ENCODE measurements at regions not wholly inside any gene's neighbourhood (a gene's known extent, or its start where the extent isn't known, plus 50 kb on each side); places are given as distances from the start of the nearest gene placed in this dataset.

DNA sequence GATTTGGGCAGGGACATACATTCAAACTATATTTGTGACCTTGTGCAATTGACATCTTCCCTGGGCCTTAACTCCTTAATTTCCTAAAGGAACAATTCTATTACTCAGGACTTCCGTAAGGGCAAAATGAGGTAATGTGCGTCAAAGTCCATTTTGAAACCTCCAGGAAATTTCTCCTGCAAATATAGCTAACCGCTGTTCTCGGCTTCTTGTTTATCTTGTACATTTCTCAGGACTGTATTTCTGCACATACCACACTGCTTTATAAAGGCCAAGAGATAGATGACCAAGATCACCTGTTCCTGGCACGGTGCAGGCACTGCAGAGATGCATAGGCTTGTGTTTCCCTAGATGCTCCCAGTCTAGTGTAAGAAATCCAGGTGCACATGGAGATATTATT lies 1009.4 kb downstream of the BCL11B start:
- no peak for TF ChIP-seq JUND (IDR thresholded peaks at IDR 0.05)
- TF ChIP-seq, protein P1, sequence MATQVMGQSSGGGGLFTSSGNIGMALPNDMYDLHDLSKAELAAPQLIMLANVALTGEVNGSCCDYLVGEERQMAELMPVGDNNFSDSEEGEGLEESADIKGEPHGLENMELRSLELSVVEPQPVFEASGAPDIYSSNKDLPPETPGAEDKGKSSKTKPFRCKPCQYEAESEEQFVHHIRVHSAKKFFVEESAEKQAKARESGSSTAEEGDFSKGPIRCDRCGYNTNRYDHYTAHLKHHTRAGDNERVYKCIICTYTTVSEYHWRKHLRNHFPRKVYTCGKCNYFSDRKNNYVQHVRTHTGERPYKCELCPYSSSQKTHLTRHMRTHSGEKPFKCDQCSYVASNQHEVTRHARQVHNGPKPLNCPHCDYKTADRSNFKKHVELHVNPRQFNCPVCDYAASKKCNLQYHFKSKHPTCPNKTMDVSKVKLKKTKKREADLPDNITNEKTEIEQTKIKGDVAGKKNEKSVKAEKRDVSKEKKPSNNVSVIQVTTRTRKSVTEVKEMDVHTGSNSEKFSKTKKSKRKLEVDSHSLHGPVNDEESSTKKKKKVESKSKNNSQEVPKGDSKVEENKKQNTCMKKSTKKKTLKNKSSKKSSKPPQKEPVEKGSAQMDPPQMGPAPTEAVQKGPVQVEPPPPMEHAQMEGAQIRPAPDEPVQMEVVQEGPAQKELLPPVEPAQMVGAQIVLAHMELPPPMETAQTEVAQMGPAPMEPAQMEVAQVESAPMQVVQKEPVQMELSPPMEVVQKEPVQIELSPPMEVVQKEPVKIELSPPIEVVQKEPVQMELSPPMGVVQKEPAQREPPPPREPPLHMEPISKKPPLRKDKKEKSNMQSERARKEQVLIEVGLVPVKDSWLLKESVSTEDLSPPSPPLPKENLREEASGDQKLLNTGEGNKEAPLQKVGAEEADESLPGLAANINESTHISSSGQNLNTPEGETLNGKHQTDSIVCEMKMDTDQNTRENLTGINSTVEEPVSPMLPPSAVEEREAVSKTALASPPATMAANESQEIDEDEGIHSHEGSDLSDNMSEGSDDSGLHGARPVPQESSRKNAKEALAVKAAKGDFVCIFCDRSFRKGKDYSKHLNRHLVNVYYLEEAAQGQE (IDR thresholded peaks at IDR 0.05; ENCODE audit: low read depth, low read length): no peak
- no peak for TF ChIP-seq EP300 (IDR thresholded peaks at IDR 0.05; ENCODE audit: borderline replicate concordance in 1 of 2, low read depth in 1 of 2, low read length in 1 of 2)
- TF ChIP-seq EZH2phosphoT487 (IDR thresholded peaks at IDR 0.05; ENCODE audit: borderline replicate concordance, low read depth): no peak
- TF ChIP-seq, protein P2, sequence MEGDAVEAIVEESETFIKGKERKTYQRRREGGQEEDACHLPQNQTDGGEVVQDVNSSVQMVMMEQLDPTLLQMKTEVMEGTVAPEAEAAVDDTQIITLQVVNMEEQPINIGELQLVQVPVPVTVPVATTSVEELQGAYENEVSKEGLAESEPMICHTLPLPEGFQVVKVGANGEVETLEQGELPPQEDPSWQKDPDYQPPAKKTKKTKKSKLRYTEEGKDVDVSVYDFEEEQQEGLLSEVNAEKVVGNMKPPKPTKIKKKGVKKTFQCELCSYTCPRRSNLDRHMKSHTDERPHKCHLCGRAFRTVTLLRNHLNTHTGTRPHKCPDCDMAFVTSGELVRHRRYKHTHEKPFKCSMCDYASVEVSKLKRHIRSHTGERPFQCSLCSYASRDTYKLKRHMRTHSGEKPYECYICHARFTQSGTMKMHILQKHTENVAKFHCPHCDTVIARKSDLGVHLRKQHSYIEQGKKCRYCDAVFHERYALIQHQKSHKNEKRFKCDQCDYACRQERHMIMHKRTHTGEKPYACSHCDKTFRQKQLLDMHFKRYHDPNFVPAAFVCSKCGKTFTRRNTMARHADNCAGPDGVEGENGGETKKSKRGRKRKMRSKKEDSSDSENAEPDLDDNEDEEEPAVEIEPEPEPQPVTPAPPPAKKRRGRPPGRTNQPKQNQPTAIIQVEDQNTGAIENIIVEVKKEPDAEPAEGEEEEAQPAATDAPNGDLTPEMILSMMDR (IDR thresholded peaks at IDR 0.05): no peak
- no peak for TF ChIP-seq FOXJ3 (CRISPR knock-in tag; IDR thresholded peaks at IDR 0.05)
- no peak for TF ChIP-seq TEAD4 (IDR thresholded peaks at IDR 0.05; ENCODE audit: borderline replicate concordance, insufficient read depth)
- TF ChIP-seq MXI1 (IDR thresholded peaks at IDR 0.05; ENCODE audit: low read depth, low read length): no peak
- TF ChIP-seq, protein P3, sequence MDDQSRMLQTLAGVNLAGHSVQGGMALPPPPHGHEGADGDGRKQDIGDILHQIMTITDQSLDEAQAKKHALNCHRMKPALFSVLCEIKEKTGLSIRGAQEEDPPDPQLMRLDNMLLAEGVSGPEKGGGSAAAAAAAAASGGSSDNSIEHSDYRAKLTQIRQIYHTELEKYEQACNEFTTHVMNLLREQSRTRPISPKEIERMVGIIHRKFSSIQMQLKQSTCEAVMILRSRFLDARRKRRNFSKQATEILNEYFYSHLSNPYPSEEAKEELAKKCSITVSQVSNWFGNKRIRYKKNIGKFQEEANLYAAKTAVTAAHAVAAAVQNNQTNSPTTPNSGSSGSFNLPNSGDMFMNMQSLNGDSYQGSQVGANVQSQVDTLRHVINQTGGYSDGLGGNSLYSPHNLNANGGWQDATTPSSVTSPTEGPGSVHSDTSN (IDR thresholded peaks at IDR 0.05): no peak

All from SK-N-SH (cell line).